RWPE1 (cell line): ENCODE measurements at regions not wholly inside any gene's neighbourhood (a gene's known extent, or its start where the extent isn't known, plus 50 kb on each side); places are given as distances from the start of the nearest gene placed in this dataset.
"Not testable (repeated sequence)": the region's sequence is repeated elsewhere in the genome, so short reads cannot be mapped to it uniquely, and the experiment has no call there.

ENCODE experiments used
- CTCF ChIA-PET: fragments of 350-600 bp; sonication (Branson Sonifier 250); formaldehyde crosslinking; extraction: SDS; loops from one replicate; lab custom pipeline; 2021; lab: Yijun Ruan, JAX
- POLR2A ChIA-PET: fragments of 400-600 bp; formaldehyde crosslinking; extraction: SDS; loops from one replicate; lab custom pipeline; 2020; ENCODE audit warnings: antibody characterized with exemption; ENCODE audit not compliant: low non-redundant PET; lab: Yijun Ruan, JAX
- DNase-seq: peaks from one replicate; pipeline ENCODE4 v3.0.0; 2012; ENCODE audit warnings: low spot score
- H3K27ac ChIP-seq: fragments of 450-650 bp; 2 replicates; pipeline ENCODE4 v1.5.1; 2017
- CTCF ChIP-seq: fragments of 450-650 bp; conservative IDR thresholded peaks from 2 replicates; pipeline ENCODE4 v1.5.1; 2017; ENCODE audit warnings: low read depth, mild to moderate bottlenecking

GRCh38 chr11:28794405-28794804 is 686.2 kb downstream of the METTL15 start:
- H3K27ac ChIP-seq: no peak overlapping the region
- DNase-seq: no peak
- no peak for TF ChIP-seq CTCF
- CTCF ChIA-PET: interaction anchor here (0.7 kb wide), 1 partner anchor 24 kb away, joined by 5 read pairs; no protein-coding TSS in a partner anchor
- POLR2A ChIA-PET: no interaction called here

- no peak for TF ChIP-seq CTCF
- CTCF ChIA-PET: no interaction called here
- POLR2A ChIA-PET: no interaction called here
- no peak for DNase-seq
- H3K27ac ChIP-seq: no peak overlapping the region
Measured at GRCh38 chr11:28793282-28793738, 685.1 kb downstream of the METTL15 start.

- TF ChIP-seq CTCF: no peak
- POLR2A ChIA-PET: no interaction called here
- CTCF ChIA-PET: no interaction called here
- H3K27ac ChIP-seq: no peak overlapping the region
- DNase-seq: no peak
Measured at GRCh38 chr11:28792856-28793255, 684.7 kb downstream of the METTL15 start.

GRCh38 chr11:28787897-28788296 is 679.7 kb downstream of the METTL15 start:
- POLR2A ChIA-PET, DNase-seq: not testable (repeated sequence)

GRCh38 chr11:28777126-28777525 is 668.9 kb downstream of the METTL15 start:
- DNase-seq: no peak
- no peak for TF ChIP-seq CTCF
- ChIA-PET POLR2A (no interaction called here), CTCF (no interaction called here)
- no peak overlapping the region for H3K27ac ChIP-seq

More at GRCh38 chr11:28787897-28788296, 679.7 kb downstream of the METTL15 start:
- CTCF ChIA-PET, H3K27ac ChIP-seq: not testable (repeated sequence)

- no peak for TF ChIP-seq CTCF
- DNase-seq: no peak
- ChIA-PET POLR2A (no interaction called here), CTCF (interaction anchor here (0.6 kb wide), 2 partner anchors 45 to 715 kb away, joined by 3 read pairs; no protein-coding TSS in a partner anchor)
- no peak overlapping the region for H3K27ac ChIP-seq
Measured at GRCh38 chr11:28773606-28774005, 665.4 kb downstream of the METTL15 start.

GRCh38 chr11:28770806-28771205 is 662.6 kb downstream of the METTL15 start:
- H3K27ac ChIP-seq: no peak overlapping the region
- ChIA-PET POLR2A (no interaction called here), CTCF (interaction anchor here (0.7 kb wide), 1 partner anchor 23 kb away, joined by 5 read pairs; no protein-coding TSS in a partner anchor)
- TF ChIP-seq CTCF: no peak
- DNase-seq: no peak
